ENCODE measurements at regions not wholly inside any gene's neighbourhood (a gene's known extent, or its start where the extent isn't known, plus 50 kb on each side); places are given as distances from the start of the nearest gene placed in this dataset.

DNA sequence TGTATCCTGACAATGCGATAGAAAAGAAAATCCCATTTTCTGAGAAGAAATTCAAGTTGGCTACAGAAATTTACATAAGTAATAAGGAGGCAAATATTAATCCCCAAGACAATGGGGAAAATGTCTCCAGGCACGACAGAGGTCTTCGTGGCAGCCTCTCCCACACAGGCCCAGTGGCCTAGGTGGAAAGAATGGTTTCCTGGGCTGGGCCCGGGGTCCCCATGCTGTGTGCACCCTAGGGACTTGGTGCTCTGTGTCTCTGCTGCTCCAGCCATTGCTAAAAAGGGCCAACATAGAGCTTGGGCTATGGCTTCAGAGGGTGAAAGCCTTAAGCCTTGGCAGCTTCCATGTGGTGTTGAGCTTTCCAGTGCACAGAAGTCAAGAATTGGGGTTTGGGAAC lies 102.5 kb upstream of the LYPLAL1 start:
- Histone ChIP-seq H4K91ac (ENCODE audit: low read length) (no peak overlapping the region), H2AK5ac (ENCODE audit: low read length, severe bottlenecking) (no peak overlapping the region), H3K23ac (ENCODE audit: low read length in 2 of 2) (peak overlapping the region in 1 of 2 experiments; percentile 17), H3K9ac (ENCODE audit: low read length) (no peak overlapping the region), H2BK12ac (ENCODE audit: low read length in 2 of 2) (no peak overlapping the region), H3K14ac (ENCODE audit: low read length in 2 of 2) (no peak overlapping the region), H2BK15ac (ENCODE audit: low read depth, poor library complexity, severe bottlenecking) (no peak overlapping the region), H3K4me1 (ENCODE audit: control insufficient read depth, insufficient read depth, low read depth, low read length) (no peaks in the 10 kb centered on the region), H3K18ac (ENCODE audit: low read depth in 1 of 2, low read length in 2 of 2) (no peak overlapping the region), H3K27ac (ENCODE audit: low read length, poor library complexity, severe bottlenecking) (no peak overlapping the region), H3K4me3 (ENCODE audit: insufficient read depth in 1 of 2, low read depth in 1 of 2, low read length in 2 of 2) (no peak overlapping the region), H3K9me3 (ENCODE audit: control insufficient read depth, low read length) (no peaks in the 10 kb centered on the region), H4K8ac (ENCODE audit: low read length) (no peak overlapping the region), H3K27me3 (ENCODE audit: control insufficient read depth in 1 of 2, insufficient read depth in 1 of 2, low read length in 2 of 2) (no peaks in the 10 kb centered on the region), H3K4ac (ENCODE audit: low read depth in 1 of 2, low read length in 2 of 2) (no peak overlapping the region), H2BK5ac (ENCODE audit: low read depth, low read length, poor library complexity, severe bottlenecking) (no peak overlapping the region), H3K79me1 (replicated peaks; ENCODE audit: low read length, poor library complexity, severe bottlenecking) (no peaks in the 10 kb centered on the region), H2AFZ (ENCODE audit: low read depth, low read length) (no peak overlapping the region), H3K4me2 (ENCODE audit: low read length, poor library complexity, severe bottlenecking) (no peak overlapping the region), H3K36me3 (ENCODE audit: control insufficient read depth in 1 of 2, insufficient read depth in 2 of 2, low read depth in 1 of 2, low read length in 2 of 2) (no peaks in the 10 kb centered on the region), H2BK120ac (ENCODE audit: low read depth, low read length) (no peak overlapping the region)
- DNase-seq = no peak
- 93% methylated on average over 3 of the region's 4 CpGs for WGBS

DNA sequence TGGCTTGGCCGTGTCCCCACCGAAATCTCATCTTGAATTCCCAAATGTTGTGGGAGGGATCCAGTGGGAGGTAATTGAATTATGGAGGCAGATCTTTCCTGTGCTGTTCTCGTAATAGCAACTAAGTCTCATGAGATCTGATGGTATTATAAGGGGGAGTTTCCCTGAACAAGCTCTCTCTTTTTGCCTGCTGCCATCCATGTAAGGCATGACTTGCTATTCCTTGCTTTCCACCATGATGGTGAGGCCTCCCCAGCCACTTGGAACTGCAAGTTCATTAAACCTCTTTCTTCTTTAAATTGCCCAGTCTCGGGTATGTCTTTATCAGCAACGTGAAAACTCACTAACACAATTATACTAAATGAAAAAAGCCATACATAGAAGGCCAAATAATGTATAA lies 101.3 kb upstream of the LYPLAL1 start:
- H2BK5ac ChIP-seq (ENCODE audit: low read depth, low read length, poor library complexity, severe bottlenecking) = no peak overlapping the region
- no peak overlapping the region for H3K9ac ChIP-seq (ENCODE audit: low read length)
- H3K4me3 ChIP-seq (ENCODE audit: insufficient read depth in 1 of 2, low read depth in 1 of 2, low read length in 2 of 2) = no peak overlapping the region
- H3K4ac ChIP-seq (ENCODE audit: low read depth in 1 of 2, low read length in 2 of 2) = no peak overlapping the region
- H2BK12ac ChIP-seq (ENCODE audit: low read length in 2 of 2) = no peak overlapping the region
- H2BK15ac ChIP-seq (ENCODE audit: low read depth, poor library complexity, severe bottlenecking) = no peak overlapping the region
- no peak overlapping the region for H3K14ac ChIP-seq (ENCODE audit: low read length in 2 of 2)
- DNase-seq = no peak
- H3K4me2 ChIP-seq (ENCODE audit: low read length, poor library complexity, severe bottlenecking) = no peak overlapping the region
- H3K4me1 ChIP-seq (ENCODE audit: control insufficient read depth, insufficient read depth, low read depth, low read length) = no peaks in the 10 kb centered on the region
- no peaks in the 10 kb centered on the region for H3K36me3 ChIP-seq (ENCODE audit: control insufficient read depth in 1 of 2, insufficient read depth in 2 of 2, low read depth in 1 of 2, low read length in 2 of 2)
- H3K23ac ChIP-seq (ENCODE audit: low read length in 2 of 2) = no peak overlapping the region
- 95% methylated on average over 4 of the region's 5 CpGs for WGBS
- H3K27ac ChIP-seq (ENCODE audit: low read length, poor library complexity, severe bottlenecking) = no peak overlapping the region
- no peaks in the 10 kb centered on the region for H3K79me1 ChIP-seq (replicated peaks; ENCODE audit: low read length, poor library complexity, severe bottlenecking)
- H2AFZ ChIP-seq (ENCODE audit: low read depth, low read length) = no peak overlapping the region
- H2BK120ac ChIP-seq (ENCODE audit: low read depth, low read length) = no peak overlapping the region
- H3K9me3 ChIP-seq (ENCODE audit: control insufficient read depth, low read length) = no peaks in the 10 kb centered on the region
- no peaks in the 10 kb centered on the region for H3K27me3 ChIP-seq (ENCODE audit: control insufficient read depth in 1 of 2, insufficient read depth in 1 of 2, low read length in 2 of 2)
- no peak overlapping the region for H3K18ac ChIP-seq (ENCODE audit: low read depth in 1 of 2, low read length in 2 of 2)
- H2AK5ac ChIP-seq (ENCODE audit: low read length, severe bottlenecking) = no peak overlapping the region
- no peak overlapping the region for H4K91ac ChIP-seq (ENCODE audit: low read length)
- H4K8ac ChIP-seq (ENCODE audit: low read length) = no peak overlapping the region

GRCh38 chr1:219074084-219074728 lies 99.5 kb upstream of the LYPLAL1 start:
- H3K9me3 ChIP-seq (ENCODE audit: control insufficient read depth, low read length) = no peaks in the 10 kb centered on the region
- H4K91ac ChIP-seq (ENCODE audit: low read length) = no peak overlapping the region
- no peak overlapping the region for H2BK15ac ChIP-seq (ENCODE audit: low read depth, poor library complexity, severe bottlenecking)
- no peak overlapping the region for H2AFZ ChIP-seq (ENCODE audit: low read depth, low read length)
- no peak overlapping the region for H2BK120ac ChIP-seq (ENCODE audit: low read depth, low read length)
- H2BK12ac ChIP-seq (ENCODE audit: low read length in 2 of 2) = no peak overlapping the region
- no peak overlapping the region for H2BK5ac ChIP-seq (ENCODE audit: low read depth, low read length, poor library complexity, severe bottlenecking)
- no peak overlapping the region for H3K4me3 ChIP-seq (ENCODE audit: insufficient read depth in 1 of 2, low read depth in 1 of 2, low read length in 2 of 2)
- no peak overlapping the region for H3K4me2 ChIP-seq (ENCODE audit: low read length, poor library complexity, severe bottlenecking)
- H3K27me3 ChIP-seq (ENCODE audit: control insufficient read depth in 1 of 2, insufficient read depth in 1 of 2, low read length in 2 of 2) = no peaks in the 10 kb centered on the region
- H2AK5ac ChIP-seq (ENCODE audit: low read length, severe bottlenecking) = no peak overlapping the region
- no peak for DNase-seq
- H3K4ac ChIP-seq (ENCODE audit: low read depth in 1 of 2, low read length in 2 of 2) = no peak overlapping the region
- no peaks in the 10 kb centered on the region for H3K4me1 ChIP-seq (ENCODE audit: control insufficient read depth, insufficient read depth, low read depth, low read length)
- H3K27ac ChIP-seq (ENCODE audit: low read length, poor library complexity, severe bottlenecking) = no peak overlapping the region
- no peak overlapping the region for H4K8ac ChIP-seq (ENCODE audit: low read length)
- 88% methylated on average over 1 of the region's 5 CpGs for WGBS
- H3K36me3 ChIP-seq (ENCODE audit: control insufficient read depth in 1 of 2, insufficient read depth in 2 of 2, low read depth in 1 of 2, low read length in 2 of 2) = no peaks in the 10 kb centered on the region
- H3K79me1 ChIP-seq (replicated peaks; ENCODE audit: low read length, poor library complexity, severe bottlenecking) = no peaks in the 10 kb centered on the region
- no peak overlapping the region for H3K18ac ChIP-seq (ENCODE audit: low read depth in 1 of 2, low read length in 2 of 2)
- H3K23ac ChIP-seq (ENCODE audit: low read length in 2 of 2) = no peak overlapping the region
- no peak overlapping the region for H3K14ac ChIP-seq (ENCODE audit: low read length in 2 of 2)
- no peak overlapping the region for H3K9ac ChIP-seq (ENCODE audit: low read length)

GRCh38 chr1:219075121-219075879 lies 98.4 kb upstream of the LYPLAL1 start:
- no peak overlapping the region for H4K8ac ChIP-seq (ENCODE audit: low read length)
- H3K18ac ChIP-seq (ENCODE audit: low read depth in 1 of 2, low read length in 2 of 2) = no peak overlapping the region
- no peaks in the 10 kb centered on the region for H3K36me3 ChIP-seq (ENCODE audit: control insufficient read depth in 1 of 2, insufficient read depth in 2 of 2, low read depth in 1 of 2, low read length in 2 of 2)
- no peak overlapping the region for H3K4ac ChIP-seq (ENCODE audit: low read depth in 1 of 2, low read length in 2 of 2)
- H3K23ac ChIP-seq (ENCODE audit: low read length in 2 of 2) = no peak overlapping the region
- H3K4me1 ChIP-seq (ENCODE audit: control insufficient read depth, insufficient read depth, low read depth, low read length) = no peaks in the 10 kb centered on the region
- 89% methylated on average over 2 of the region's 2 CpGs for WGBS
- no peak overlapping the region for H2BK12ac ChIP-seq (ENCODE audit: low read length in 2 of 2)
- DNase-seq = no peak
- H2AFZ ChIP-seq (ENCODE audit: low read depth, low read length) = no peak overlapping the region
- no peak overlapping the region for H2BK120ac ChIP-seq (ENCODE audit: low read depth, low read length)
- H3K14ac ChIP-seq (ENCODE audit: low read length in 2 of 2) = no peak overlapping the region
- H2AK5ac ChIP-seq (ENCODE audit: low read length, severe bottlenecking) = no peak overlapping the region
- no peak overlapping the region for H3K27ac ChIP-seq (ENCODE audit: low read length, poor library complexity, severe bottlenecking)
- no peak overlapping the region for H3K4me3 ChIP-seq (ENCODE audit: insufficient read depth in 1 of 2, low read depth in 1 of 2, low read length in 2 of 2)
- H4K91ac ChIP-seq (ENCODE audit: low read length) = no peak overlapping the region
- H3K27me3 ChIP-seq (ENCODE audit: control insufficient read depth in 1 of 2, insufficient read depth in 1 of 2, low read length in 2 of 2) = no peaks in the 10 kb centered on the region
- H2BK5ac ChIP-seq (ENCODE audit: low read depth, low read length, poor library complexity, severe bottlenecking) = no peak overlapping the region
- H3K79me1 ChIP-seq (replicated peaks; ENCODE audit: low read length, poor library complexity, severe bottlenecking) = no peaks in the 10 kb centered on the region
- H3K9ac ChIP-seq (ENCODE audit: low read length) = no peak overlapping the region
- H3K4me2 ChIP-seq (ENCODE audit: low read length, poor library complexity, severe bottlenecking) = no peak overlapping the region
- no peaks in the 10 kb centered on the region for H3K9me3 ChIP-seq (ENCODE audit: control insufficient read depth, low read length)
- no peak overlapping the region for H2BK15ac ChIP-seq (ENCODE audit: low read depth, poor library complexity, severe bottlenecking)

Data from mesenchymal stem cell (in vitro differentiated cells and primary cell).